Hepatocyte (in vitro differentiated cells): ENCODE measurements at regions not wholly inside any gene's neighbourhood (a gene's known extent, or its start where the extent isn't known, plus 50 kb on each side); places are given as distances from the start of the nearest gene placed in this dataset.
"Not testable (repeated sequence)": the region's sequence is repeated elsewhere in the genome, so short reads cannot be mapped to it uniquely, and the experiment has no call there.

Experiments used
- DNase-seq: peaks from one replicate; pipeline ENCODE4 v3.0.0-alpha.2; 2016; ENCODE audit warnings: low spot score
- H2AFZ ChIP-seq: fragments of 200-600 bp; sonication (generic); 2 replicates; pipeline ENCODE4 v1.6.0; 2016; ENCODE audit warnings: antibody characterized with exemption, mild to moderate bottlenecking
- H3K27ac ChIP-seq: fragments of 200-600 bp; sonication (generic); 2 replicates; pipeline ENCODE4 v1.5.1; 2016; ENCODE audit warnings: mild to moderate bottlenecking
- H3K27me3 ChIP-seq: fragments of 200-600 bp; sonication (generic); 2 replicates; pipeline ENCODE4 v1.6.1; 2016
- H3K36me3 ChIP-seq: fragments of 200-600 bp; sonication (generic); replicated peaks from 2 replicates; pipeline ENCODE4 v1.5.1; 2016; ENCODE audit warnings: low read depth; ENCODE audit not compliant: insufficient read depth
- H3K4me1 ChIP-seq: fragments of 200-600 bp; sonication (generic); 2 replicates; pipeline ENCODE4 v1.5.1; 2016; ENCODE audit warnings: mild to moderate bottlenecking, moderate library complexity; ENCODE audit not compliant: insufficient read depth
- H3K4me2 ChIP-seq: fragments of 200-600 bp; sonication (generic); 2 replicates; pipeline ENCODE4 v1.6.0; 2016
- H3K4me3 ChIP-seq: fragments of 200-600 bp; sonication (generic); 2 replicates; pipeline ENCODE4 v1.5.1; 2016; ENCODE audit warnings: mild to moderate bottlenecking
- H3K79me2 ChIP-seq: fragments of 200-600 bp; sonication (generic); 2 replicates; pipeline ENCODE4 v1.6.0; 2017; ENCODE audit warnings: mild to moderate bottlenecking
- H3K9me2 ChIP-seq: fragments of 200-600 bp; sonication (generic); replicated peaks from 2 replicates; pipeline ENCODE4 v1.6.0; 2017; ENCODE audit warnings: mild to moderate bottlenecking; ENCODE audit not compliant: insufficient read depth
- H3K9me3 ChIP-seq: fragments of 200-600 bp; sonication (generic); 2 replicates; pipeline ENCODE4 v1.5.1; 2016; ENCODE audit warnings: low read depth, mild to moderate bottlenecking
- H4K20me1 ChIP-seq: fragments of 200-600 bp; sonication (generic); 2 replicates; pipeline ENCODE4 v1.6.0; 2016; ENCODE audit warnings: mild to moderate bottlenecking; ENCODE audit not compliant: insufficient read depth, poor library complexity, severe bottlenecking
- EZH2 ChIP-seq: fragments of 200-600 bp; sonication (generic); IDR thresholded peaks from 2 replicates; pipeline ENCODE4 v1.6.1; 2016; ENCODE audit warnings: antibody characterized with exemption, mild to moderate bottlenecking, borderline replicate concordance
- EZH2phosphoT487 ChIP-seq: fragments of 200-600 bp; sonication (generic); IDR thresholded peaks from one replicate; pipeline ENCODE4 v1.6.1; 2018; ENCODE audit warnings: antibody characterized with exemption, mild to moderate bottlenecking, low read depth, moderate library complexity; ENCODE audit not compliant: unreplicated experiment, severe bottlenecking
- WGBS: methylation state at CpG from one replicate; pipeline ENCODE4 v1.1.6; 2016; ENCODE audit warnings: low lambda C conversion rate; ENCODE audit errors: missing lambda C conversion rate; 5-methylcytosine and 5-hydroxymethylcytosine counted together
- TF ChIP-seq, protein P1 (sequence below): fragments of 200-600 bp; sonication (generic); IDR thresholded peaks from 2 replicates; pipeline ENCODE4 v1.5.1; 2016; ENCODE audit warnings: antibody characterized with exemption, mild to moderate bottlenecking; ENCODE audit not compliant: poor library complexity

DNA sequence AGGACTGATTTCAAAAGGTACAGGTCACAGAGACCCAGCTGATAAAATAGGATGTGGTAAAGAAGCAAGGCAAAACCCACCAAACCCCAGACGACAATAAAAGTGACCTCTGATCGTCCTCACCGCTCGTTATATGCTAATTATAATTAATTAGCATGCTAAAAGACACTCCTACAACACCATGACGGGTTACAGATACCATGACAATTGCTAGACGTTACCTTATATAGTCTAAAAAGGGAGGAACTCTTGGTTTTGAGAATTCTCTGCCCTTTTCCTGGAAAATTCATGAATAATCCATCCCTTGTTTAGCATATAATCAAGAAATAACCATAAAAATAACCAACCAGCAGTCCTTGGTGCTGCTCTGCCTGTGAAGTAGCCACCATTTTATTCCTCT lies 74.7 kb upstream of the MB21D2 start:
- Histone ChIP-seq H3K79me2 (no peaks in the 10 kb centered on the region), H2AFZ (no peak overlapping the region), H3K4me2 (no peak overlapping the region), H3K4me1 (no peaks in the 10 kb centered on the region), H3K9me3 (no peaks in the 10 kb centered on the region), H3K27ac (no peak overlapping the region), H4K20me1 (no peaks in the 10 kb centered on the region), H3K36me3 (no peaks in the 10 kb centered on the region), H3K27me3 (no peaks in the 10 kb centered on the region), H3K4me3 (no peak overlapping the region), H3K9me2 (no peaks in the 10 kb centered on the region)
- DNase-seq = no peak
- no peak for TF ChIP-seq EZH2
- WGBS = 67% methylated on average over 6 of the region's 6 CpGs

DNA sequence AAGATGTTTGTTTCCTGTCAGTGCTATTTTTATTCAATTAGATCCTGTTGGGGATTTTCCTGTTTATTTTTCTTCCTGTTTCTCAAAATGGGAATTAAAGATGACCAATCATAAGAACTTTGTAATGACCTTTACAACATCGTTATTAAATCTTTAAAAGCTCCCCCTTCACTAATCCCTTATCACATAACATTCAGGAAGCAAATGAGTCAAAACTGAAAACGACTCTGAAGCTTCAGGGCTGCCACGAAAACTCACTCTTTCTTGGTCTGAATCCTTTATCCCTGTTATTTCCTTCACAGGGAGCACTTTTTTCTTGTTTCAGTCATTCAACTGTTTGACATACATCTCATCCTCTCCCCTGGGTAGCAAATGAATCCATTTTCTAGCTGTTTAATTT lies 75.8 kb upstream of the MB21D2 start:
- no peaks in the 10 kb centered on the region for H3K4me1 ChIP-seq
- no peaks in the 10 kb centered on the region for H3K27me3 ChIP-seq
- H3K9me2 ChIP-seq = no peaks in the 10 kb centered on the region
- H2AFZ ChIP-seq = no peak overlapping the region
- H3K9me3 ChIP-seq = no peaks in the 10 kb centered on the region
- no peak overlapping the region for H3K27ac ChIP-seq
- H3K4me2 ChIP-seq = no peak overlapping the region
- no peaks in the 10 kb centered on the region for H3K36me3 ChIP-seq
- DNase-seq = no peak
- 77% methylated on average over 3 of the region's 3 CpGs for WGBS
- no peaks in the 10 kb centered on the region for H3K79me2 ChIP-seq
- TF ChIP-seq, protein P1, sequence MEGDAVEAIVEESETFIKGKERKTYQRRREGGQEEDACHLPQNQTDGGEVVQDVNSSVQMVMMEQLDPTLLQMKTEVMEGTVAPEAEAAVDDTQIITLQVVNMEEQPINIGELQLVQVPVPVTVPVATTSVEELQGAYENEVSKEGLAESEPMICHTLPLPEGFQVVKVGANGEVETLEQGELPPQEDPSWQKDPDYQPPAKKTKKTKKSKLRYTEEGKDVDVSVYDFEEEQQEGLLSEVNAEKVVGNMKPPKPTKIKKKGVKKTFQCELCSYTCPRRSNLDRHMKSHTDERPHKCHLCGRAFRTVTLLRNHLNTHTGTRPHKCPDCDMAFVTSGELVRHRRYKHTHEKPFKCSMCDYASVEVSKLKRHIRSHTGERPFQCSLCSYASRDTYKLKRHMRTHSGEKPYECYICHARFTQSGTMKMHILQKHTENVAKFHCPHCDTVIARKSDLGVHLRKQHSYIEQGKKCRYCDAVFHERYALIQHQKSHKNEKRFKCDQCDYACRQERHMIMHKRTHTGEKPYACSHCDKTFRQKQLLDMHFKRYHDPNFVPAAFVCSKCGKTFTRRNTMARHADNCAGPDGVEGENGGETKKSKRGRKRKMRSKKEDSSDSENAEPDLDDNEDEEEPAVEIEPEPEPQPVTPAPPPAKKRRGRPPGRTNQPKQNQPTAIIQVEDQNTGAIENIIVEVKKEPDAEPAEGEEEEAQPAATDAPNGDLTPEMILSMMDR = no peak
- TF ChIP-seq EZH2 (no peak), EZH2phosphoT487 (no peak)
- H4K20me1 ChIP-seq = no peaks in the 10 kb centered on the region
- H3K4me3 ChIP-seq = no peak overlapping the region

DNA sequence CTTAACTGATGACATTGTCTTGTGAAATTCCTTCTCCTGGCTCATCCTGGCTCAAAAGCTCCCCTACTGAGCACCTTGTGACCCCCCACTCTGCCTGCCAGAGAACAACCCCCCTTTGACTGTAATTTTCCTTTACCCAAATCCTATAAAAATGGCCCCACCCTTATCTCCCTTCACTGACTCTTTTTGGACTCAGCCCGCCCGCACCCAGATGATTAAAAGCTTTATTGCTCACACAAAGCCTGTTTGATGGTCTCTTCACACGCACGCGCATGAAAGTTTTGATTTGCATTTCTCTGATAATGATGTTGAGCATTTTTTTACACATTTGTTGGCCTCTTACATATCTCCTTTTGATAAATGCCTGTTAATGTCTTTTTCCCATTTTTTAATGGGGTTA lies 83.5 kb upstream of the MB21D2 start:
- not testable (repeated sequence) for H3K9me3 ChIP-seq, H2AFZ ChIP-seq, H3K9me2 ChIP-seq, H3K4me2 ChIP-seq, H3K79me2 ChIP-seq, H3K4me1 ChIP-seq, H3K27ac ChIP-seq, H4K20me1 ChIP-seq, H3K27me3 ChIP-seq, H3K36me3 ChIP-seq, H3K4me3 ChIP-seq
- 76% methylated on average over 5 of the region's 5 CpGs for WGBS
- DNase-seq = peak; percentile 11

DNA sequence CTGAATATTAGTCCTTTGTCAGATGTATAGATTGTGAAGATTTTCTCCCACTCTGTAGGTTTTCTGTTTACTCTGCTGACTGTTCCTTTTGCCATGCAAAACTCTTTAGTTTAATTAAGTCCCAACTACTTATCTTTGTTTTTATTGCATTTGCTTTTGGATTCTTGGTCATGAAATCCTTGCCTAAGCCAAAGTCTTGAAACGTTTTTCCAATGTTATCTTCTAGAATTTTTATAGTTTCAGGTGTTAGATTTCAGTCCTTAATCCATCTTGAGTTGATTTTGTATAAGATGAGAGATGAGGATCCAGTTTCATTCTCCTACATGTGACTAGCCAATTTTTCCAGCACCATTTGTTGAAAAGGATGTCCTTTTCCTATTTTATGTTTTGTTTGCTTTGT lies 86.0 kb upstream of the MB21D2 start:
- H3K27me3 ChIP-seq, DNase-seq, H3K4me1 ChIP-seq, H3K9me2 ChIP-seq, H3K36me3 ChIP-seq, H3K4me3 ChIP-seq, H3K9me3 ChIP-seq, H3K79me2 ChIP-seq, H3K27ac ChIP-seq, H4K20me1 ChIP-seq, H2AFZ ChIP-seq, H3K4me2 ChIP-seq: not testable (repeated sequence)
- 32% methylated on average over 1 of the region's 1 CpG for WGBS

DNA sequence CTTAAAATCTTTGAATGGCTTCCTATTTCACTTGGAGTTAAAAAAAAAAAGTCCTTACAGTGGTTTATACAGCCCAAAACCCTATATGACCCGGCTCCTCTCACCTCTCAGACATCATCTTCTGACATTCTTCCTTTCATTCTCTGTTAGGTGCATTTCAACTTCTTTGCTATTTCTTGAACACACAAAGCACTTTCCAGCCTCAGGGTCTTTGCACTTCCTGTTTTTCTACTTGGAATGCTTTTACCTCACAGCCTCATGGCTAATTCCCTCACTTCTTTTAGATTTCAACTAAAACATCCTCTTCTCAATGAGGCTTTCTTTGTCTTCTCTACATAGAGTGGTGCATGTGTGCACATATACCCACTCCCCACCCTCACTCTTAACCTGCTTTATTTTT lies 91.0 kb upstream of the MB21D2 start:
- Histone ChIP-seq H4K20me1 (no peaks in the 10 kb centered on the region), H3K36me3 (no peaks in the 10 kb centered on the region), H3K4me2 (no peak overlapping the region), H3K4me3 (no peak overlapping the region), H3K27ac (no peak overlapping the region), H3K79me2 (no peaks in the 10 kb centered on the region), H3K4me1 (no peaks in the 10 kb centered on the region), H2AFZ (no peak overlapping the region), H3K27me3 (no peaks in the 10 kb centered on the region), H3K9me2 (no peaks in the 10 kb centered on the region), H3K9me3 (peaks cover 3% of the 10 kb centered on the region)
- TF ChIP-seq EZH2 = no peak
- no peak for TF ChIP-seq EZH2phosphoT487
- TF ChIP-seq, protein P1 = no peak
- DNase-seq = no peak
- WGBS = 72% methylated on average over 1 of the region's 1 CpG
